Mammary epithelial cell (primary cell): ENCODE measurements at regions not wholly inside any gene's neighbourhood (a gene's known extent, or its start where the extent isn't known, plus 50 kb on each side); places are given as distances from the start of the nearest gene placed in this dataset.

Experiments used
- EZH2 ChIP-seq: IDR thresholded peaks from 2 replicates; pipeline ENCODE4 v1.6.1; 2012; ENCODE audit warnings: low read length, inconsistent platforms, borderline replicate concordance
- TF ChIP-seq, protein P1 (sequence below), 2 donors: IDR thresholded peaks in 1 of 2; conservative IDR thresholded peaks in 1 of 2; 2 replicates each; pipeline ENCODE4 v1.5.1; 2011 to 2012; ENCODE audit warnings: inconsistent platforms in 2 of 2, low read length in 2 of 2, mild to moderate bottlenecking in 2 of 2, control low read depth in 1 of 2, low read depth in 1 of 2; ENCODE audit not compliant: insufficient read depth in 1 of 2; ENCODE audit errors: extremely low read depth in 1 of 2

DNA sequence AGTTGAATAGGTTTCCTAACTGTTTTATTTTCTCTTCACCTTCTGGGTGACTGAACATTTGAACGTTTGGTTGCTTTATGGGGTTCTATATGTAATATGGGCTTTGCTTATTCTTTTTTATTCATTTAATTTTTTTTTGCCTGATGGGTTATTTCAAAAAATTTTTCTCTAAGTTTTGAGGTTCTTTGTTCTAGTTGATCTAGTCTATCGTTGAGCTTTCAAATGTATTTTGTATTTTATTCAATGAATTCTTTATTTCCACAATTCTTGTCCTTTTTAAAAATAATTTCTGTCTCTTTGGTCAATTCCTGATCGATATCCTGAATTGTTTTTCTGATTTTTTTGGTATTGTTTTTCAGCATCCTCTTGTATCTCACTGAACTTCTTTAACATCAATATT lies 239.5 kb upstream of the PCDH9 start:
- TF ChIP-seq EZH2 = no peak
- TF ChIP-seq, protein P1, sequence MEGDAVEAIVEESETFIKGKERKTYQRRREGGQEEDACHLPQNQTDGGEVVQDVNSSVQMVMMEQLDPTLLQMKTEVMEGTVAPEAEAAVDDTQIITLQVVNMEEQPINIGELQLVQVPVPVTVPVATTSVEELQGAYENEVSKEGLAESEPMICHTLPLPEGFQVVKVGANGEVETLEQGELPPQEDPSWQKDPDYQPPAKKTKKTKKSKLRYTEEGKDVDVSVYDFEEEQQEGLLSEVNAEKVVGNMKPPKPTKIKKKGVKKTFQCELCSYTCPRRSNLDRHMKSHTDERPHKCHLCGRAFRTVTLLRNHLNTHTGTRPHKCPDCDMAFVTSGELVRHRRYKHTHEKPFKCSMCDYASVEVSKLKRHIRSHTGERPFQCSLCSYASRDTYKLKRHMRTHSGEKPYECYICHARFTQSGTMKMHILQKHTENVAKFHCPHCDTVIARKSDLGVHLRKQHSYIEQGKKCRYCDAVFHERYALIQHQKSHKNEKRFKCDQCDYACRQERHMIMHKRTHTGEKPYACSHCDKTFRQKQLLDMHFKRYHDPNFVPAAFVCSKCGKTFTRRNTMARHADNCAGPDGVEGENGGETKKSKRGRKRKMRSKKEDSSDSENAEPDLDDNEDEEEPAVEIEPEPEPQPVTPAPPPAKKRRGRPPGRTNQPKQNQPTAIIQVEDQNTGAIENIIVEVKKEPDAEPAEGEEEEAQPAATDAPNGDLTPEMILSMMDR (conservative IDR thresholded peaks at IDR 0.05 in 1 of 2, IDR thresholded peaks at IDR 0.05 in 1 of 2; ENCODE audit: extremely low read depth in 1 of 2, insufficient read depth in 1 of 2, low read depth in 1 of 2, low read length in 2 of 2) = no peak
